Loucy (cell line): ENCODE measurements at regions not wholly inside any gene's neighbourhood (a gene's known extent, or its start where the extent isn't known, plus 50 kb on each side); places are given as distances from the start of the nearest gene placed in this dataset.

ENCODE experiments used
- H2AFZ ChIP-seq: fragments of 200-600 bp; sonication (generic); 2 replicates; pipeline ENCODE4 v1.6.0; 2016; ENCODE audit warnings: antibody characterized with exemption, mild to moderate bottlenecking, low read length, moderate library complexity
- H3F3A ChIP-seq: fragments of 200-600 bp; 2 replicates; pipeline ENCODE4 v1.6.0; 2016; ENCODE audit warnings: antibody characterized with exemption, low read depth, mild to moderate bottlenecking
- H3K27me3 ChIP-seq: fragments of 200-600 bp; sonication (generic); 2 replicates; pipeline ENCODE4 v1.6.1; 2014; ENCODE audit warnings: low read length, mild to moderate bottlenecking; ENCODE audit not compliant: insufficient read depth, poor library complexity, severe bottlenecking
- H3K36me3 ChIP-seq: fragments of 200-600 bp; sonication (generic); 2 replicates; pipeline ENCODE4 v1.6.1; 2016; ENCODE audit warnings: low read length; ENCODE audit not compliant: insufficient read depth
- H3K4me1 ChIP-seq: fragments of 200-600 bp; sonication (generic); 2 replicates; pipeline ENCODE4 v1.5.1; 2014; ENCODE audit warnings: low read length, mild to moderate bottlenecking; ENCODE audit not compliant: insufficient read depth, poor library complexity, severe bottlenecking
- H3K4me2 ChIP-seq: fragments of 200-600 bp; sonication (generic); 2 replicates; pipeline ENCODE4 v1.6.0; 2014; ENCODE audit warnings: antibody characterized with exemption, low read length, low read depth, mild to moderate bottlenecking; ENCODE audit not compliant: poor library complexity, severe bottlenecking
- H3K4me3 ChIP-seq: fragments of 200-600 bp; sonication (generic); 2 replicates; pipeline ENCODE4 v1.5.1; 2014; ENCODE audit warnings: low read length, mild to moderate bottlenecking, mixed read lengths; ENCODE audit not compliant: poor library complexity, severe bottlenecking
- H3K79me2 ChIP-seq: fragments of 200-600 bp; sonication (generic); 2 replicates; pipeline ENCODE4 v1.6.1; 2014; ENCODE audit warnings: low read length; ENCODE audit not compliant: insufficient read depth
- H3K9ac ChIP-seq: fragments of 200-600 bp; sonication (generic); 2 replicates; pipeline ENCODE4 v1.6.0; 2014; ENCODE audit warnings: mild to moderate bottlenecking, low read depth, low read length, moderate library complexity; ENCODE audit not compliant: poor library complexity, severe bottlenecking
- H3K9me2 ChIP-seq: fragments of 200-600 bp; sonication (generic); replicated peaks from 2 replicates; pipeline ENCODE4 v1.6.1; 2016; ENCODE audit warnings: low read depth, low read length, mixed read lengths
- H3K9me3 ChIP-seq: fragments of 200-600 bp; sonication (generic); 2 replicates; pipeline ENCODE4 v1.6.1; 2014; ENCODE audit warnings: mild to moderate bottlenecking, antibody characterized with exemption, low read length, low read depth; ENCODE audit not compliant: insufficient read depth
- H4K20me1 ChIP-seq: fragments of 200-600 bp; sonication (generic); 2 replicates; pipeline ENCODE4 v1.6.0; 2014; ENCODE audit warnings: antibody characterized with exemption, low read length, mild to moderate bottlenecking; ENCODE audit not compliant: insufficient read depth, poor library complexity, severe bottlenecking
- CTCF ChIP-seq: fragments of 200-600 bp; sonication (generic); conservative IDR thresholded peaks from 2 replicates; pipeline ENCODE4 v1.5.1; 2014; ENCODE audit warnings: mild to moderate bottlenecking, antibody characterized with exemption, low read length
- EZH2phosphoT487 ChIP-seq: fragments of 200-600 bp; IDR thresholded peaks from 2 replicates; pipeline ENCODE4 v1.6.1; 2018; ENCODE audit warnings: antibody characterized with exemption, mild to moderate bottlenecking, moderate library complexity, borderline replicate concordance

GRCh38 chr9:13718086-13718485, 438.6 kb upstream of the MPDZ start:
- H3K36me3 ChIP-seq, result no peaks in the 10 kb centered on the region
- H4K20me1 ChIP-seq, result no peaks in the 10 kb centered on the region
- H3K4me2 ChIP-seq, result no peak overlapping the region
- H3K4me1 ChIP-seq, result no peaks in the 10 kb centered on the region
- no peak overlapping the region for H3K4me3 ChIP-seq
- no peaks in the 10 kb centered on the region for H3K9me3 ChIP-seq
- no peaks in the 10 kb centered on the region for H3F3A ChIP-seq
- no peaks in the 10 kb centered on the region for H3K79me2 ChIP-seq
- TF ChIP-seq CTCF (no peak), EZH2phosphoT487 (no peak)
- no peak overlapping the region for H2AFZ ChIP-seq
- no peaks in the 10 kb centered on the region for H3K9me2 ChIP-seq
- no peak overlapping the region for H3K9ac ChIP-seq
- H3K27me3 ChIP-seq, result no peaks in the 10 kb centered on the region

GRCh38 chr9:13717322-13718054, 438.0 kb upstream of the MPDZ start:
- H3K9me3 ChIP-seq, result no peaks in the 10 kb centered on the region
- H3K4me2 ChIP-seq, result no peak overlapping the region

GRCh38 chr9:13716601-13717321, 437.3 kb upstream of the MPDZ start:
- Histone ChIP-seq H3K79me2 (no peaks in the 10 kb centered on the region), H3K36me3 (no peaks in the 10 kb centered on the region), H3K4me2 (no peak overlapping the region), H3K27me3 (no peaks in the 10 kb centered on the region), H4K20me1 (no peaks in the 10 kb centered on the region), H3K9ac (no peak overlapping the region), H2AFZ (no peak overlapping the region), H3K9me2 (no peaks in the 10 kb centered on the region), H3F3A (no peaks in the 10 kb centered on the region), H3K4me1 (no peaks in the 10 kb centered on the region), H3K9me3 (no peaks in the 10 kb centered on the region), H3K4me3 (no peak overlapping the region)
- TF ChIP-seq CTCF (no peak), EZH2phosphoT487 (no peak)

More at GRCh38 chr9:13717322-13718054, 438.0 kb upstream of the MPDZ start:
- no peak overlapping the region for H3K4me3 ChIP-seq
- H3K9ac ChIP-seq, result no peak overlapping the region
- H3K36me3 ChIP-seq, result no peaks in the 10 kb centered on the region
- H3K4me1 ChIP-seq, result no peaks in the 10 kb centered on the region
- H4K20me1 ChIP-seq, result no peaks in the 10 kb centered on the region
- no peaks in the 10 kb centered on the region for H3K9me2 ChIP-seq
- no peak overlapping the region for H2AFZ ChIP-seq
- no peaks in the 10 kb centered on the region for H3K27me3 ChIP-seq
- H3F3A ChIP-seq, result no peaks in the 10 kb centered on the region
- H3K79me2 ChIP-seq, result no peaks in the 10 kb centered on the region
- TF ChIP-seq EZH2phosphoT487, result no peak
